SK-N-SH treated with all-trans-retinoic acid at 6 μM for 48 hours (cell line): ENCODE measurements at regions not wholly inside any gene's neighbourhood (a gene's known extent, or its start where the extent isn't known, plus 50 kb on each side); places are given as distances from the start of the nearest gene placed in this dataset.

Experiments
- ATAC-seq: fragments of 200-7000 bp; cut with Tn5 transposase; 3 replicates; pipeline ENCODE4 v1.9.1; 2020; ENCODE audit warnings: mild to moderate bottlenecking, moderate library complexity
- ARNTL ChIP-seq: fragments of 450-650 bp; formaldehyde crosslinking; IDR thresholded peaks from 2 replicates; pipeline ENCODE4 v1.5.0; 2020; ENCODE audit warnings: low read depth, mild to moderate bottlenecking, moderate library complexity, borderline replicate concordance
- BACH2 ChIP-seq: fragments of 250-450 bp; sonication (Bioruptor Pico); IDR thresholded peaks from 2 replicates; pipeline ENCODE4 v1.9.0; 2021; ENCODE audit warnings: mild to moderate bottlenecking, borderline replicate concordance
- CREB5 ChIP-seq: fragments of 250-450 bp; sonication (Bioruptor Pico); IDR thresholded peaks from 2 replicates; pipeline ENCODE4 v1.5.1; 2020; ENCODE audit warnings: low read depth, mild to moderate bottlenecking, moderate library complexity
- CSDC2 ChIP-seq: fragments of 250-450 bp; sonication (Bioruptor Pico); IDR thresholded peaks from 2 replicates; pipeline ENCODE4 v1.5.0; 2020; ENCODE audit warnings: mild to moderate bottlenecking, moderate library complexity
- ISL1 ChIP-seq: fragments of 250-450 bp; sonication (Bioruptor Pico); IDR thresholded peaks from 2 replicates; pipeline ENCODE4 v2.1.2; 2022; ENCODE audit warnings: mild to moderate bottlenecking, moderate library complexity
- OSR1 ChIP-seq: fragments of 250-450 bp; sonication (Bioruptor Pico); IDR thresholded peaks from 2 replicates; pipeline ENCODE4 v1.8.0; 2022; ENCODE audit warnings: moderate library complexity, mild to moderate bottlenecking, inconsistent platforms
- PATZ1 ChIP-seq: fragments of 250-450 bp; sonication (Bioruptor Pico); IDR thresholded peaks from 2 replicates; pipeline ENCODE4 v1.8.0; 2020; ENCODE audit warnings: mild to moderate bottlenecking, moderate library complexity, borderline replicate concordance
- POU6F1 ChIP-seq: fragments of 250-450 bp; sonication (Bioruptor Pico); IDR thresholded peaks from 2 replicates; pipeline ENCODE4 v1.8.0; 2021; ENCODE audit warnings: low read depth, mild to moderate bottlenecking, moderate library complexity, borderline replicate concordance
- PPARA ChIP-seq: fragments of 250-450 bp; sonication (Bioruptor Pico); IDR thresholded peaks from 2 replicates; pipeline ENCODE4 v1.5.0; 2020; ENCODE audit warnings: mild to moderate bottlenecking, borderline replicate concordance
- RARB ChIP-seq: fragments of 250-450 bp; sonication (Bioruptor Pico); IDR thresholded peaks from 2 replicates; pipeline ENCODE4 v1.8.0; 2021; ENCODE audit warnings: mild to moderate bottlenecking, moderate library complexity
- SNAI2 ChIP-seq: fragments of 250-450 bp; sonication (Bioruptor Pico); IDR thresholded peaks from 2 replicates; pipeline ENCODE4 v1.5.0; 2020; ENCODE audit warnings: mild to moderate bottlenecking, moderate library complexity
- TCF4 ChIP-seq: fragments of 250-450 bp; sonication (Bioruptor Pico); IDR thresholded peaks from 2 replicates; pipeline ENCODE4 v1.8.0; 2021; ENCODE audit warnings: mild to moderate bottlenecking, moderate library complexity, borderline replicate concordance
- TSHZ2 ChIP-seq: fragments of 250-450 bp; sonication (Bioruptor Pico); IDR thresholded peaks from 2 replicates; pipeline ENCODE4 v1.5.0; 2020; ENCODE audit warnings: mild to moderate bottlenecking, moderate library complexity
- ZC3H10 ChIP-seq: fragments of 250-450 bp; sonication (Bioruptor Pico); IDR thresholded peaks from 2 replicates; pipeline ENCODE4 v1.5.1; 2021; ENCODE audit warnings: mild to moderate bottlenecking, moderate library complexity
- ZFP30 ChIP-seq: fragments of 450-650 bp; formaldehyde crosslinking; IDR thresholded peaks from 2 replicates; pipeline ENCODE4 v1.5.0; 2022; ENCODE audit warnings: mild to moderate bottlenecking, moderate library complexity
- ZNF565 ChIP-seq: fragments of 450-650 bp; formaldehyde crosslinking; conservative IDR thresholded peaks from 2 replicates; pipeline ENCODE4 v1.5.0; 2020; ENCODE audit warnings: low read depth, mild to moderate bottlenecking, moderate library complexity
- ZNF70 ChIP-seq: fragments of 450-650 bp; formaldehyde crosslinking; IDR thresholded peaks from 2 replicates; pipeline ENCODE4 v1.5.0; 2020; ENCODE audit warnings: mild to moderate bottlenecking, moderate library complexity
- ZNF8 ChIP-seq: fragments of 450-650 bp; formaldehyde crosslinking; IDR thresholded peaks from 2 replicates; pipeline ENCODE4 v1.5.0; 2020; ENCODE audit warnings: mild to moderate bottlenecking, moderate library complexity

- ATAC-seq: no peak
- no peak for TF ChIP-seq OSR1 (CRISPR knock-in tag)
- TF ChIP-seq PPARA (CRISPR knock-in tag): no peak
- TF ChIP-seq ISL1 (CRISPR knock-in tag): no peak
- TF ChIP-seq TCF4: no peak
- no peak for TF ChIP-seq ARNTL
- TF ChIP-seq RARB: no peak
- TF ChIP-seq POU6F1 (CRISPR knock-in tag): no peak
- no peak for TF ChIP-seq ZNF565 (CRISPR knock-in tag)
- no peak for TF ChIP-seq BACH2 (CRISPR knock-in tag)
- no peak for TF ChIP-seq PATZ1 (CRISPR knock-in tag)
Observed at GRCh38 chr2:120805602-120806001, 69.9 kb downstream of the GLI2 start.

- no peak for ATAC-seq
- TF ChIP-seq CSDC2 (no peak), ZFP30 (no peak), ZNF8 (CRISPR knock-in tag) (no peak), POU6F1 (CRISPR knock-in tag) (no peak), CREB5 (CRISPR knock-in tag) (no peak), OSR1 (CRISPR knock-in tag) (no peak), TSHZ2 (CRISPR knock-in tag) (no peak), ZNF565 (CRISPR knock-in tag) (no peak), ZNF70 (CRISPR knock-in tag) (no peak), SNAI2 (CRISPR knock-in tag) (no peak), BACH2 (CRISPR knock-in tag) (no peak)
Observed at GRCh38 chr2:120807751-120808150, 72.1 kb downstream of the GLI2 start.

- no peak for ATAC-seq
- TF ChIP-seq ZNF8 (CRISPR knock-in tag) (no peak), TSHZ2 (CRISPR knock-in tag) (no peak), ZC3H10 (CRISPR knock-in tag) (no peak)
Observed at GRCh38 chr2:120809151-120809550, 73.5 kb downstream of the GLI2 start.
